ENCODE measurements at regions not wholly inside any gene's neighbourhood (a gene's known extent, or its start where the extent isn't known, plus 50 kb on each side); places are given as distances from the start of the nearest gene placed in this dataset.
"Not testable (repeated sequence)": the region's sequence is repeated elsewhere in the genome, so short reads cannot be mapped to it uniquely, and the experiment has no call there.

- no peak overlapping the region for H3K4me3 ChIP-seq (ENCODE audit: low read depth, low read length)
- DNase-seq (ENCODE audit: low read depth): no peak
- TF ChIP-seq, protein P1, sequence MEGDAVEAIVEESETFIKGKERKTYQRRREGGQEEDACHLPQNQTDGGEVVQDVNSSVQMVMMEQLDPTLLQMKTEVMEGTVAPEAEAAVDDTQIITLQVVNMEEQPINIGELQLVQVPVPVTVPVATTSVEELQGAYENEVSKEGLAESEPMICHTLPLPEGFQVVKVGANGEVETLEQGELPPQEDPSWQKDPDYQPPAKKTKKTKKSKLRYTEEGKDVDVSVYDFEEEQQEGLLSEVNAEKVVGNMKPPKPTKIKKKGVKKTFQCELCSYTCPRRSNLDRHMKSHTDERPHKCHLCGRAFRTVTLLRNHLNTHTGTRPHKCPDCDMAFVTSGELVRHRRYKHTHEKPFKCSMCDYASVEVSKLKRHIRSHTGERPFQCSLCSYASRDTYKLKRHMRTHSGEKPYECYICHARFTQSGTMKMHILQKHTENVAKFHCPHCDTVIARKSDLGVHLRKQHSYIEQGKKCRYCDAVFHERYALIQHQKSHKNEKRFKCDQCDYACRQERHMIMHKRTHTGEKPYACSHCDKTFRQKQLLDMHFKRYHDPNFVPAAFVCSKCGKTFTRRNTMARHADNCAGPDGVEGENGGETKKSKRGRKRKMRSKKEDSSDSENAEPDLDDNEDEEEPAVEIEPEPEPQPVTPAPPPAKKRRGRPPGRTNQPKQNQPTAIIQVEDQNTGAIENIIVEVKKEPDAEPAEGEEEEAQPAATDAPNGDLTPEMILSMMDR (conservative IDR thresholded peaks at IDR 0.05; ENCODE audit: low read depth, low read length): no peak
Observed at GRCh38 chr14:97158102-97158501, 360.9 kb downstream of the VRK1 start.

DNA sequence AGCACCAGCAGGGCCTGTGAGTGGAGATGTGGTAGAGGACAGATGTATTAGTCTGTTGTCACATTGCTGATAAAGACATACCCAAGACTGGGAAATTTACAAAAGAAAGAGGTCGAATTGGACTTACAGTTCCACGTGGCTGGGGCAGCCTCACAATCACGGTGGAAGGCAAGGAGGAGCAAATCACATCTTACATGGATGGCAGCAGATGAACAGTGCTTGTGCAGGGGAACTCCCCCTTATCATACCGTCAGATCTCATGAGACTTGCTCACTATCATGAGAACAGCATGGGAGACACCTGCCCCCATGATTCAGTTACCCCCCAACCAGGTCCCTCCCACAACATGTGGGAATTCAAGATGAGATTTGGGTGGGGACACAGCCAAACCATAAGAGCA, 361.9 kb downstream of the VRK1 start:
- no peak overlapping the region for H3K4me3 ChIP-seq (ENCODE audit: low read depth, low read length)
- TF ChIP-seq, protein P1 (conservative IDR thresholded peaks at IDR 0.05; ENCODE audit: low read depth, low read length): no peak
- no peak for DNase-seq (ENCODE audit: low read depth)

GRCh38 chr14:97162621-97163020, 365.4 kb downstream of the VRK1 start:
- DNase-seq (ENCODE audit: low read depth): no peak
- H3K4me3 ChIP-seq (ENCODE audit: low read depth, low read length): no peak overlapping the region
- TF ChIP-seq, protein P1 (conservative IDR thresholded peaks at IDR 0.05; ENCODE audit: low read depth, low read length): no peak

GRCh38 chr14:97164021-97164420, 366.8 kb downstream of the VRK1 start:
- TF ChIP-seq, protein P1 (conservative IDR thresholded peaks at IDR 0.05; ENCODE audit: low read depth, low read length): no peak
- H3K4me3 ChIP-seq (ENCODE audit: low read depth, low read length): no peak overlapping the region
- DNase-seq (ENCODE audit: low read depth): no peak

DNA sequence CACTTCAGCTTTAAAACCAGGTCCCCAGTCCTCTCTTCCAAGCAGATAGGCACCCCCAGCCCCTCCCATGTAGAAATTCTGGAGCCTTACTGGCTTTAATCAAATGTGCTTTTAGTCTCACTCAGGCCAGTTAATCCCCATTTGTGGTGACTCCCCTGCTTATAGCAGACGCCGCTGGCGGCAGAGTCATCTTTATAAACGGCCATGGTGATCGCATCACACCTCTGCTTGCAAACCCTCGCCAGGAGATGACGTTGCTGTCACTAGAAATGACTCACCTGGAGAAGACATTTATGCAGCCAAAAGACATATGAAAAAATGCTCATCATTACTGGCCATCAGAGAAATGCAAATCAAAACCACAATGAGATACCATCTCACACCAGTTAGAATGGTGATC, 369.3 kb downstream of the VRK1 start:
- DNase-seq (ENCODE audit: low read depth): no peak
- no peak overlapping the region for H3K4me3 ChIP-seq (ENCODE audit: low read depth, low read length)
- TF ChIP-seq, protein P1 (conservative IDR thresholded peaks at IDR 0.05; ENCODE audit: low read depth, low read length): no peak

GRCh38 chr14:97167577-97167976, 370.4 kb downstream of the VRK1 start:
- not testable (repeated sequence) for H3K4me3 ChIP-seq (ENCODE audit: low read depth, low read length); DNase-seq (ENCODE audit: low read depth)

DNA sequence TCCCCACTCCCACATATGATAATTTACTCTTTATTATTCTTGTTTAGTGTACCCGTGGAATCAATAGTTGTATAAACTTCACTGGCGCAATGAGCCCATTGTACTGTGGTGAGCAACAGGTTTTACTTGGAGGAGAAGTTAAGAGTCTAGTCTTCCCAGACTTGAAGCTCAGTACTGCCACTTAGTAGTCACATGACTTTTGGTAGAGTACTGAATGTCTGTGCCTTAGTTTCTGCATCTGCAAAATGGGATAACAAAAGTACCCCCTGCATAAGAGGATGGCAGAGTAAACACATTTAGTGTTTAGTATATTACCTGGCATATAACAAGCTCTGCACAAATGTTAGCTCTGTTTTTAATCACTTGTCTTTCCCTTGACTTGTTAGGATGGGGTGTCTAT, 375.5 kb downstream of the VRK1 start:
- TF ChIP-seq, protein P1 (conservative IDR thresholded peaks at IDR 0.05; ENCODE audit: low read depth, low read length): no peak
- H3K4me3 ChIP-seq (ENCODE audit: low read depth, low read length): no peak overlapping the region
- no peak for DNase-seq (ENCODE audit: low read depth)

DNA sequence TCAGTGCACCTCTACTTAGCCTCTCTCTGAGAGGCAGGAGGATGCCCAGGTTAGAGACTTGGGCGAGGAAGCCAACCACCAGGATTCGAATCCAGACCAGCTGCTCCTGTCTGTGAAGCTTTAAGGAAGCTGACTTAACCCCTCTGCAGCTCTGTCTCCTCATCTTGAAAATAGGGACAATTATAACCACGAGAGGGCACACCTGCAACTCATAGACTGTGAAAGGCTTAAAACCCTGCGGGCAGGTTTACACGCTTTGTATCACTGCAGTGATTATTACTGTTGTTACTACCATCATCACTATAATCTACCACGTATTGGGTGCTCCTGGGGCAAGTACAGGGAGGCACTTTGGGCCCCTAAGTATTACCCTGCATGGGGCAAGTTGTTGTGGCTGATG, 379.8 kb downstream of the VRK1 start:
- TF ChIP-seq, protein P1 (conservative IDR thresholded peaks at IDR 0.05; ENCODE audit: low read depth, low read length): no peak
- H3K4me3 ChIP-seq (ENCODE audit: low read depth, low read length): no peak overlapping the region
- DNase-seq (ENCODE audit: low read depth): no peak

All from choroid plexus epithelial cell (primary cell).